ENCODE measurements at regions not wholly inside any gene's neighbourhood (a gene's known extent, or its start where the extent isn't known, plus 50 kb on each side); places are given as distances from the start of the nearest gene placed in this dataset.
A peak's percentile ranks its signal among the peaks of the same experiment; 100 is the strongest.

DNA sequence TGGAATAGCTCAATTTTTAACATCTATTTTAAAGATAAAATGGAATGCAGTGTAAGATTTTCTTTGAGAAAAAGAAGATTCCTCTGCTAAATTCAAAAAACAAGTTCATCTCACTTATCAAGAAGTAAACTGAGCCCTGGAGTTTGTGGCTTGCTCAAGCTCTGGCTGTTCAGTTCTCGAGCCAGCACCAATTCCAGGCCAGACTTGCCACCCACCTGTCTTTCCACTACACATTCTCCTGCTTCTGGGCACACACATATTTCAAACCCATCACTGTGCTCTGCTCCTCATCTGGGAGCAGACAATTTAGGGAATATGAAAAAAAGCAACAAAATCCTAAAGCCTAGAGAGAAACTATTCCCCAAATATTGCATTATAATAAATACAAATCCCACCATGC lies 424.5 kb downstream of the ENC1 start:
- DNase-seq (no peak), ATAC-seq (no peak)
- Histone ChIP-seq H3K36me3 (ENCODE audit: low read depth) (no peaks in the 10 kb centered on the region), H3K9me3 (no peaks in the 10 kb centered on the region), H3K4me3 (no peak overlapping the region), H3K4me1 (ENCODE audit: low read depth) (no peaks in the 10 kb centered on the region)
- intact Hi-C loops (cut with DNase I, micrococcal nuclease), result no loop called here
- no peak for TF ChIP-seq CTCF (IDR thresholded peaks at IDR 0.05)

DNA sequence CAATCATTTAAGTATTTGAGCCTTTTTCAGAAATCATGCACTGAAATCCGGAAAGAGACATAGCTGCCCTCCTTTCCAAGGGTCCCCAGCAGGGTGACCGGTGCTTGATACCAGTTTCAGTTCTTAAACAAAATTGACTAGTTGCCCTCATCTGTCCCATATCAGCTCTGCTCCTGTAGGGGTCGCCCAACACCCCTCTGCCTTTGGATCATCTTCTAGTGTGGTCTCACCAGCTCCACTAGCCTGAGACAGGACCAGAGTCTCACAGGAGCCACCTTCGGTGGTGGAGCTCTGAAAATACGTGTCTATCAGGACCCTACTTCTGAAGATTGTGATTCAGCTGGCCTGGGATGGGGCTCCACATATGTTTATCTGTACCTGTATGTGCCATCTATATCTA lies 428.2 kb downstream of the ENC1 start:
- H3K9me3 ChIP-seq, result no peaks in the 10 kb centered on the region
- H3K4me3 ChIP-seq, result no peak overlapping the region
- DNase-seq, result peak in 1 of 3 donors; percentile 28
- no peaks in the 10 kb centered on the region for H3K36me3 ChIP-seq (ENCODE audit: low read depth)
- intact Hi-C loops (cut with DNase I, micrococcal nuclease), result no loop called here
- peak; percentile 44 for ATAC-seq
- no peaks in the 10 kb centered on the region for H3K4me1 ChIP-seq (ENCODE audit: low read depth)
- no peak for TF ChIP-seq CTCF (IDR thresholded peaks at IDR 0.05)

DNA sequence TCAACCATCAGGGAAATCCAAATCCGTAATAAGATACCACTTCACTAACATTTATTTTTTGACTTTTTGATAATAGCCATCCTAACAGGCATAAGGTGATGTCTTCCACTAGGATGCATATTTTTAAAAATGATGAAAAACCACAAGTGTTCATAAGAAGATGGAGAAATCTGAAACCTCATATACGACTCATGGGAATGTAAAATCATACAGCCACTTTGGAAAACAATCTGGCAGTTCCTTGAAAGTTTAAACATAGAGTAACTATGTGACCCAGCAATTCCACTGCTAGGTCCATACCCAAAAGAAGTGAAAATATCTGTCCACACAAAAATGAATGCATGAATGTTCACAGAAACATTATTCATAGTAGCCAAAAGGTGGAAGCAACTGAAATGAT lies 431.0 kb downstream of the ENC1 start:
- no peaks in the 10 kb centered on the region for H3K9me3 ChIP-seq
- no peaks in the 10 kb centered on the region for H3K36me3 ChIP-seq (ENCODE audit: low read depth)
- intact Hi-C loops (cut with DNase I, micrococcal nuclease), result no loop called here
- no peak overlapping the region for H3K4me3 ChIP-seq
- DNase-seq (no peak), ATAC-seq (no peak)
- H3K4me1 ChIP-seq (ENCODE audit: low read depth), result no peaks in the 10 kb centered on the region
- no peak for TF ChIP-seq CTCF (IDR thresholded peaks at IDR 0.05)

GRCh38 chr5:74206579-74207550 lies 433.7 kb downstream of the ENC1 start:
- intact Hi-C loops (cut with DNase I, micrococcal nuclease), result no loop called here
- no peak overlapping the region for H3K4me3 ChIP-seq
- no peaks in the 10 kb centered on the region for H3K36me3 ChIP-seq (ENCODE audit: low read depth)
- DNase-seq, result peak in 2 of 3 donors; percentile 22 to 56
- H3K9me3 ChIP-seq, result no peaks in the 10 kb centered on the region
- no peaks in the 10 kb centered on the region for H3K4me1 ChIP-seq (ENCODE audit: low read depth)
- peak; percentile 34 for ATAC-seq
- TF ChIP-seq CTCF (IDR thresholded peaks at IDR 0.05), result no peak

GRCh38 chr5:74205767-74206578 lies 434.6 kb downstream of the ENC1 start:
- no peaks in the 10 kb centered on the region for H3K4me1 ChIP-seq (ENCODE audit: low read depth)
- no peaks in the 10 kb centered on the region for H3K36me3 ChIP-seq (ENCODE audit: low read depth)
- H3K9me3 ChIP-seq, result no peaks in the 10 kb centered on the region
- DNase-seq (no peak), ATAC-seq (no peak)
- intact Hi-C loops (cut with DNase I, micrococcal nuclease), result no loop called here
- TF ChIP-seq CTCF (IDR thresholded peaks at IDR 0.05), result no peak
- no peak overlapping the region for H3K4me3 ChIP-seq
